ENCODE measurements at regions not wholly inside any gene's neighbourhood (a gene's known extent, or its start where the extent isn't known, plus 50 kb on each side); places are given as distances from the start of the nearest gene placed in this dataset.
A peak's percentile ranks its signal among the peaks of the same experiment; 100 is the strongest.

DNA sequence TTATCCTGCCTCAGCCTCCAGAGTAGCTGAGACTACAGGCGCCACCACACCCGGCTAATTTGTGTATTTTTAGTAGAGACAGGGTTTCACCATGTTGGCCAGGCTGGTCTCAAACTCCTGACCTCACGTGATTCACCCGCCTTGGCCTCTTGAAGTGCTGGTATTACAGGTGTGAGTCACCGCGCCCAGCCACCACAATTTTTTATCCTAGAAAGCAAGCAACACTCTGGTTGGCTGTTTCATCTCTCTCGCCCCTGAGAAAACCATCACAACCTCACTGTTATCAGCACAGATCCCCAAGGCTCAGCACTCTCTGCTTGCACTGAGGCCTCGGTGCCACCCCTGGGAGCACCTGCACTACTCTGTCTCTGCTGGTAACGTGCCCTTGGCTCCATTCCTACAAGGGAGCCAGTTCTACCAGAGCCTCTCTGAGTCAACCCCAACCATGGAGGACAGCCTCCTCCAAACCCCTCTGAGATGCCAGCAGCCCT lies 134.8 kb upstream of the AGAP1 start:
- peak; percentile 82 for DNase-seq (ENCODE audit: low read depth)

DNA sequence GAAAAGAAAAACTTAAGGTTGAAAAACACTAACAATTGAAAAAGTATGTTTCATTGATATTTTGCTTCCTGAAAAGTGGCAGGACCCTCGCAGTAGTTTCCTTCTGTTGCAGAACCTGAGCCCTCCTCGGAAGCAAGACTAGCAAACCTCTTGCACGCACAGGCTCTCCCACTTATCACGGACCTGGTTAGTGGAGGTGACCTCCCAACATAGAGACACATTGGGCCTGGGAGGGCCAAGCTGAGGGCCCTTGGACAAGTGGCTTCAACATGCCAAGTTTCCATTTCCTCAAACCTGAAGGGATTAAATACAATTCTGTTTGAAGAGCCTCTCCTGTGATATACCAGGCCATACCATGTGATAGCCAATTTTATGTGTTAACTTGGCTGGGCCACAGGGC lies 133.4 kb upstream of the AGAP1 start:
- DNase-seq (ENCODE audit: low read depth) = no peak

DNA sequence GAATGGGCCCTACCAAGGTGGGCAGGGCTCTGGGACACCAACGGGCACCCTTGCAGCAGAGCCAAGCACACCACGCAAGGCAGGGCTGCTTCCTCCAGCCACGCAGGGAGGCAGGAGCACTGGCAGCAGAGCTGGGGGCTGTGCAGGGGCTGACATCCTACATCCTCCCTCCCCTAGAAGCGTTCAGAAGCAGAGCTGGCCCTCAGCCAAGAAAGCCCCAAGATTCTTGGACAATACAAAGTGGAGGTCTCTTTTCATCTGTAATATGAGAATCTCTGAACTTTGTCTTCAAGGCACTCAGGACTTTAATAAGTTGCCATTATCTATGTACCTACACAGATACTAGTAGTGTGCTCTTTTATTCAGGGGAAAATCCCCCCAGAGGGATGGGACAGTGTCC lies 128.1 kb upstream of the AGAP1 start:
- DNase-seq (ENCODE audit: low read depth) = no peak

DNA sequence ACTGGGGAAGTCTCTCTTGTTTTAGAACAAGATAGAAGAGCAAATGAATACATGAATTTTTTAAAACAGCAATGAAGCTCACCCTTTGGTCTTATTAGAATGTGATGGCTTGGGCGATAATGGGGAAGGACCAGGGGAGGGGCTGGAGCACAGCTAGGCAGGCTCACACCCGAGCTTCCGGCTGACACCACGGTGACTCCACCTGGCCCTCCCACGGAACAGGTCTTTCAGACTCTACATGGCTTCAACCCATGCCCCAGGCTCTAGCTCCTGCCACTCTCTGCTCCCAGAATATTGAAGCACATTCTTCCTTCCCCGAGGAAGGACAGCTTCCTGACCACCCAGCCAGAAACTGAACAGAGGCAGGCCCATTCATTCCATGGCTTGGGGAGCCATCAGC lies 127.5 kb upstream of the AGAP1 start:
- DNase-seq (ENCODE audit: low read depth) = no peak

DNA sequence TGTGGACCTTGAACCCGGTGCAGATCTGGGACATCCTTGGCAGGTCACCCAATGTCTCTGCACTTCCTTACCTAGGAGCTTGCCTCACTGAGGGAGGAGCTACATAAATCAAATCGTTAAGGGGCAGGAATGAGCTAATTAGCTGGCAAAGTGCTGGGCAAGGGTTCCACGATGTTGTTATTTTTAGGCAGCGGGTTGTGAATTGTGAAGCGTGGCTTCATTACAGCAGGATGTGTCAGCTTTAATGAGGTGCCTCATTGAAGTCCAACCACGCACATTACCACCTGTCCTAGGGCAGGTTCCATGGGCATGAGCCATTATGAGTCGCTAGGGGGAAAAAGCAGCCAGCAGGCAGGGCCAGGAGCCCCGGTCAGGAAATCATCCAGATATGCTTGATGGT lies 127.0 kb upstream of the AGAP1 start:
- no peak for DNase-seq (ENCODE audit: low read depth)

DNA sequence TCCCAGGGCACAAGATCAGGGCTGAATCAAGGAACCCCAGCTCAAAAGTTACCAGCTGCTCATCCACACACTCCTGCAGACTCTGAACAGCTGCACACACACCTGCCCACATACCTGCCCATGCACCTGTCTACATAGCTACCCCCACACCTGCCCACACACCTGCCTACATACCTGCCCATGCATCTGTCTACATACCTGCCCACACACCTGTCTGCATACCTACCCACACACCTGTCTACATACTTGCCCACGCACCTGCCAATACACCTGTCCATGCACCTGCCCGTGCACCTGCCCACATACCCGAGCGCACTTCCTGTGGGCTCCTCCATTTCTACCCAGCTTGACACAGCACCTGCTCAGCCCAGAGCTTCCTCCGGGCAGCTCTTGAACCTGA lies 122.8 kb upstream of the AGAP1 start:
- DNase-seq (ENCODE audit: low read depth) = no peak

DNA sequence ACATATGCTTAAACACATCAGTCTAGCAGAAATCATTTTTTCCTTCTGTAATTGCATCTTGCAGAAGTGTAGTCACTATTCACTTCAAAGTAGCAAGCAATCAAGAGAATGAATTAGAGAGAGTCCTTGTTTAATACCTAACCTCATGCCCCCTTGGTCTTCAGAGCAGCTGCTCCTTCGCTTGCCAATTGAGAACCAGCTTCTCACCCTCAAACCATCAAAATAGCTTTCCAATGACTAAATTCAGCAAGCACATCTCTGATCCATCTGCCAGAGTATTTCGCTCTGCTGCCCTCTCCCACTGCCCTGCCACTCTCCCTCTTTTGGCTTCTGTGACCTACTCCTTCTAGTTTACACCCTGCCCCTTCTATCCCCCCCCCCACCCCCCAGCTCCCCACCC lies 120.7 kb upstream of the AGAP1 start:
- peak; percentile 13 for DNase-seq (ENCODE audit: low read depth)

DNA sequence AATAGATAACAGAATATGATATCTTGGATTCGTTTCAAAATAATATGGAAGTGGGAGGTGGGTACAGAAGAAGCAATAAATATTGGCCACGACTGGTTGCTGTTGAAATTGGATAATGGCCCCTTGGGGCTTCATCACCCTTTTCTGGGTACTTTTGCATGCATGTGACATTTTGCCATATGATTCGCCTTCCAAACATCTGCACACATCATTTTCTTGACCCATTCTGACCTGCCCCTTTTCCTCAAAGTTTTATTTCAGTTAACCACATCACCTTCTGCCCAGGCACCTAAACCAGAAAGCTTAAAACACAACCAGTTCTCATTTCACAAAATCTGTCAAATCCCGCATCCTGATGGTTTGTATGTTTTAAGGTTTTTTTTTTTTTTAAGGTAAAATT lies 116.7 kb upstream of the AGAP1 start:
- no peak for DNase-seq (ENCODE audit: low read depth)

DNA sequence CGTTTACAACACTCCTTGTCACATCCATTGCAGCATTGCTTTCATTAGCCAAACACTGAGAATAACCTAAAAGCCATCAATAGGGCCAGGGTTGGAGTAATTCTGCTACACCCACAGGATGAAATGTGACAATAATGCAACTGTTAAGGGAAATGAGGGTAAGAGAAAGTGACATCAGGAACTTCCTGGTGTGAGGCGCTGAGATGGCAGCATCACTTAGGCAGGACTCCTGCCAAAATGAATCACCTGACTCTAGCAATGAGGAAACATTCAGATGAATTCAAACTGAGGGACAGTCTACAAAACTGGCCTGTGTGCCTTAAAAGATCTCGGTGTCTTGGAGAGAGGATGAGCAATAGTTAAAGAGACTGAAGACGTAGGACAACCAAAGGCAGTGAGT lies 115.6 kb upstream of the AGAP1 start:
- DNase-seq (ENCODE audit: low read depth) = peak; percentile 15

DNA sequence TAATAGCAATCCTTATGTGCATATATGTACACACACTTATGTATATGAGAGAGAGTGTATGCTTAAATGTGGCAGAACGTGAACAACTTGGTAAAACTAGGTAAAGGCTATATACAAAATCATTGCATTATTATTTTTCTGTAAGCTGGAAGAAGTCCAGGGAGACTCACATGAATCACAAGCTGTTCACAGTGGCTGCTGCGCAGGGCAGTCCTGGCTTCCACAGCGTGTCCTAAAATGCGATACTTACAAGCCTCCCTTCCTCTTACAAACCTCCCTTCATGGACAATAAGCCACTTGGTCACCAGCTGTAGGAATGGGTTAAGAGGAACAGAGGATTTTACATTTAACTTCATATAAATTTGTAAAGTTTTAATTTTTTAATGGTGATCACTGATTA lies 114.9 kb upstream of the AGAP1 start:
- no peak for DNase-seq (ENCODE audit: low read depth)

DNA sequence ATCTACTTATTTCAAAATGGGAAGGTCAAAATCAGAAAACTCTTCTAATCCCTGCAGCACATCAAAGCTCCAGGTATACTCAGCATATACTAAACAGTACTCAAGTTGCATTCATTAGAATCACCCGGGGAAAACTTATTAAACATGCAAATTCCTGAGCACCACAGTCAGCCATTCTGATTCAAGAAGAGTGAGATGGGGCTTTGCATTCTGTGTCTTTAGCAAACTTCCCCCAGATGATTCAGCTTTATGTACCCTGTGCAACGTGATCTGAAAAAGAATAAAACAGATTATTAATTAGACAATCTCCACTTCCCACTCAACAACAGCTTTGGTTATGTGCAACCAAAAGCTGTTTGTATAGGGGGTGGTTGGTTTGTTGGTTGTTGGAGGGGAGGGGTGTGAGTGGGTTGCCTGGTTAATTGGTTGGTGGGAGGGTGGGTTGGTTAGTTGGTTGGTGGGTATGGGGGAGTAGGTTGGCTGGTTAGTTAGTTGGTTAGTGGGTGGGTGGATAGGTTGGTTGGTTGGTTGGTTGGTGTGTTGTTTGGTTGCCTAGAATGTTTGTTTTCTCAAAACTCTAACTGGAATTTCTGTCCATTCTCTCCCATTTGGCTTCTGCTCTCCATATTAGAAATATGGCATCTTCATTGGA lies 112.5 kb upstream of the AGAP1 start:
- DNase-seq (ENCODE audit: low read depth) = peak; percentile 29

DNA sequence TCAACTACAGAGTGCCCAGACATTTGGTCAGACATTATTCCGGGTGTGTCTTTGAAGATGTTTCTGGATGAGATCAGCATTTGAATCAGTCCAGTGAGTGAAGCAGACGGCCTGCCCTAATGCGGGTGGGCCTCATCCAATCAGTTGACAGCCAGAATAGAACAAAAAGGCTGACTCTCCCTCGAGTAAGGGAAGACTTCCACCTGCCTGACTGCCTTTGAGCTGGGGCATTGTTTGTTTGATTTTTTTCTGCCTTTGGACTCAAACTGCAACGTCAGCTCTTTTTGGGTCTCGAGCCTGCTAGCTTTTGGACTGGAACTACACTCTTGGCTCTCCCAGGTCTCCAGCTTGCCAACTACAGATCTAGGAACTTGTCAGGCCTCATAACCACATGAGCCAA lies 111.7 kb upstream of the AGAP1 start:
- no peak for DNase-seq (ENCODE audit: low read depth)

DNA sequence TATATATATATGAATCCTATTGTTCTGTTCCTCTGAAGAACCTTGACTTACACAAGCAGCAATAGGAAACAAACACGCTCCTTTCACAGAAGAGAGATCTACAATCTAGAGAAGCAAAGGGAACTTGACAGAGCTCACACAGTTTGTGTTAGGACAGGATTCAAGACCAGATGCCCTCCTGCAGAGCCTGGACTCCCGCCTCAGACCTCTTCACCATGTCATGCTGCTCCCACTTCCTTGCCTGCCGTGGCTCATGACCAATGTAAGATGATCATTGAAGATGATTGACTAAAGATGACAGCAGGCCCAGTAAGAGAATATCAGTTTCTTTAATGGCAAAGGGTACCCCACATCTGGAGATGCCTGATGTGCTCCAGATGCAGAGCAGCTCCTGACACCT lies 111.2 kb upstream of the AGAP1 start:
- DNase-seq (ENCODE audit: low read depth) = no peak

DNA sequence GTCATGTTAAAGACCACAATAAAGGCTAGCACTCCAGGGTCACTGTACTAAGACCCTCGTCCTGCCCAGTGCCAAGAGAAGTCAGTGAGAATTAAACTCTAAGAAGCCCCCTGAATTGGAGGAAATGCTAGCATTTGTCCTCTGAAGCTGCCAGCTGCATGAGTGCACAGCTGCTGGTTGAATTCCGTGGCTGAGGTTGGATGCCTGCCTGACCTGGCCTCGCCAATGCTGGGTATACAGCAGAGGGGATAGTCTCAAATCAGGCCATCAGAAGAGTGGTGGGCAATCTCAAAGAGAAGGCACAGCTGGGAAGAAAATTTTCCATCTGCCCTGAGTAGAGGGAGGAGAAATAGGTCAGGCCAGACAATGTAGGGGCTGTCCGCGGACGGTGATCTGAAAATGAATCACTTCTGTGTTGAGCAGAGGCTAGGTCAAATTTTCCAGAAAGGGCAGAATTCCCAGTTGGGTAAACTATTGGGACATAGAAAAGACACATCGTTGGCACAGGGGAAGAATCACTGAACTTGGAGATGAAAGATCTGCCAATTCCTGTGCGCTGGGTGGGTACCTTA lies 110.5 kb upstream of the AGAP1 start:
- no peak for DNase-seq (ENCODE audit: low read depth)

DNA sequence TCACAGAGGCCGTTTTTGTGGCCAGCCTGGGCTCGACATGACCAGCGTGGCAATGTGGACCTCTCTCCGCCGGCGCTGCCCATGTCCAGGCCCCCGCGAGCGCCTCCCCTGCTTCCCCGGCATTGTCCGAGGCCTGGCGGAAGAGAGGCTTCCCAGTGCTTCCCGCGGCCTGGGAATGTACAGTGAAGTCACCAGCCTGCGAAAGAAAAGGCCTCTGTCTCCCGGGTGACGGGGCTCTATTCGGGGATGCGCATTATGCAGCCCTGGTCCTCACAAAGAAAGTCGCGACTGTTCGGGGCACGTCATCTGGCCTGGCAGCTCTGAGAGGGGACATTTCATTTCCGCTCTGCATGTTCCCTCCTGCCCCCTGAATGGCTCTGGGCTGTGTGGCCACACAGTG lies 109.2 kb upstream of the AGAP1 start:
- DNase-seq (ENCODE audit: low read depth) = no peak

DNA sequence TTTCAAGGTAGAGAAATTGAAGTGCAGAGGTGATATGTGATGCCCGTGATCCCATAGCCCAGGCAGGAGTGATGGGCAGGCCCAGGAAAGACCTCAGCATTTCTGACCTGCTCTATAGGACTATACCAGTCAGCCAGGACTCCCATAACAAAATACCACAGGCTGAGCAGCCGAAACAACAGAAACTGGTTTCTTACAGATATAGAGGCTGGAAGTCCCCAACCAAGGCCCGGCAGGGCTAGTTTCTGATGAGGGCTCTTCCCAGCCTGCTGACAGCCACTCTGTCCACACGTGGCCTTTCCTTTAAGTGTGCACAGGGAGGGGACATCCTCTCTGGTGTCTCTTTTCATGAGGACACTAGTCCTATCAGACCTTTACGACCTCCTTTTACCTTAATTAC lies 104.2 kb upstream of the AGAP1 start:
- DNase-seq (ENCODE audit: low read depth) = no peak

DNA sequence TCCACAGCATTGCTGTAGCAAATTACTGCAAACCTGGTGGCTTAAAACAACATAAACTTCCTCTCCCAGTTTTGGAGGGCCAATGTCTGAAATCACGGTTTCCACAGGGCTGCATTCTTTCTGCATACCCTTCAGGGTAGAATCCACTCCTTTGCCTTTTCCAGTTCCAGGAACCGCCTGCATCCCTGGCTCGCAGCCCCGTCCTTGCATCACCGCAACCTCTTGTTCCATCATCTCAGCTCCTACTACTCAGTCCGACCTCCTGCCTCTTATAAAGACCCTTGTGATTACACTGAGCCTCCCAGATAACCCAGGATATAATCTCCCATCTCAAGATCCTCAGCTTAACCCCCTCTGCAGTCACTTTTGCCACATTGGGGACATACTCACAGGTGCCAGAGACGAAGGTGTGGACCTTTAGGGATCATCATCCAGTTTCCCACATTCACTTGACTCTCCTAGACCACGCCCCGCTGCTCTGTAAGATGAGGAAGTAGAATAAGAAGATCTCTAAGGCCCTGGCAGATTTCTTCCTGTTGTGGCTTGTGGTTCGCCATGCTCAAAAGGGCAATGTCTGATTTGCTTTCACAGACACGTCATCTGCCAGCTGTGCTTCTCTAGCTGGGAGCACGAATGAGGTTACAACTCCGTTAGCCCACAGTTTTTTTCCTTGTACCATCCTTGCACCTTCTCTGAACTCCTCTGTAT lies 103.6 kb upstream of the AGAP1 start:
- DNase-seq (ENCODE audit: low read depth) = peak; percentile 18

DNA sequence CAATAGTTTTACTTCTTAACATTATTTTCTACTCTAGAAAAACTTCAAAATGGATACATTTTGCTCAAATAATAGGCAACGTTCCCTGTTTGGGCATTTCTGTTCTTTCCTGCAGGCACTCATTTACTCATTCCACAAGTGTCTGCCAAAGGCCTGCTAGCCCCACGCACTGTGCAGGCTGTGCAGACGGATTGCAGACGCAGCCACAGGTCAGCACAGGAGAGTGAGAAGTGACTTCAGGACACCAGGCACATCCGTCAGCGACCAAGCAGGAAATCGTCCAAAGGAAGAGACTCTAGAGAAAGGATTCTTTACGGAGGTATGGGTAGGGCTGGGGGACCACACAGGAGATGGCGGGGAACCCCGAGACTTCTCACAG lies 103.0 kb upstream of the AGAP1 start:
- no peak for DNase-seq (ENCODE audit: low read depth)

DNA sequence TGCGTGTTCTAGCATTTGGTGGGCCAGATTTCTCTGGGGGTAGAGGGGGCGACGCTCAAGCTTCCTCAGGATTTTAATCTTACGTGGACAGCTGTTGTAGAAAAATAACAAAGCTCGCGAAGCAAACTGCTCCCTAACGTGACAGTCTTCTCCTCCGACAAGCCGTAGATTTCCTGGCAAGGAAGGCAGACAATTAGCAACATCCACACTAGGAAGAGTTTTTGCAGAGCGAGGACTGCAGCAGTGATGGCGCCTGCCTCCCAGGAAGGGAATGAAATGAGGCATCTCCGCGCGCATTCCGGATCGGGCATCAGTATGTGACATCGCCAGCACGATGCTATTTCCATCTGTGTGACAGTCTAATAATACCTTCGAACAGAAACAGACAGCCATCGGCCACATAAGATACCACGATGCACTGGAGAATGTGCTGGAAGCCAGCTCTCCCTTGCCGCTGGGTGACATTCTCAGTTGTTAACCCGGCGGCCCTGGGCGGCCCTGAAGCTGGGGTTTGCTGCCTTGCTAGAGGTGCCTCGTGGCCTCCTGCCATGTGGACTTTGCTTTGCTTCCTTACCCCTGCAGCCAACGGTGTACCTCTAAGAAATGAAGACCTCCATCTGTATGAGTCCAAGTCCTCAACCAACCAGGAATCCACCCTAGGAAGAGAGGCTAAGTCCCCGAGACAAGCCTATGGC lies 101.8 kb upstream of the AGAP1 start:
- no peak for DNase-seq (ENCODE audit: low read depth)

DNA sequence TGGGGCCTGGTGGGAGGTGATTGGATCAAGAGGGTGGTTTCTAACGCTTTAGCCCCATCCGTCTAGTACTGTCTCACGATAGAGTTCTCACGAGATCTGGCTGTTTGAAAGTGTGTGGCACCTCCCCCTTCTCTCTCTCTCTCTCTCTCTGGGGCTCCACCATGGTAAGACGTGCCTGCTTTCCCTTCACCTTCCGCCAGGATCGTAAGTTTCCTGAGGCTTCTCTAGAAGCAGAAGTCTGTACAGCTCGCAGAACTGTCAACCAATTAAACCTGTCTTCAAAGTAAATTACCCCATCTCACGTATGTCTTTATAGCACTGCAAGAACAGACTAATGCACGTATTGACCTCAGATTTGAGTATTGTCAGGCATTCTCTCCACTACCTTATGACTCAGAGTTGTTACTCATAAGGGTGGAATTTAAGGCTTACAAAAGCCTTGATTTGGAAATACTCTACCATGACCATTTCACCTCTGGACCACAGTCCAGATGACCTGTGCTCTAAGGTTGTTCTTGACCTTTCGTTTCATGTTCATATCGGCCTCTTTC lies 99.5 kb upstream of the AGAP1 start:
- DNase-seq (ENCODE audit: low read depth) = peak; percentile 93

DNA sequence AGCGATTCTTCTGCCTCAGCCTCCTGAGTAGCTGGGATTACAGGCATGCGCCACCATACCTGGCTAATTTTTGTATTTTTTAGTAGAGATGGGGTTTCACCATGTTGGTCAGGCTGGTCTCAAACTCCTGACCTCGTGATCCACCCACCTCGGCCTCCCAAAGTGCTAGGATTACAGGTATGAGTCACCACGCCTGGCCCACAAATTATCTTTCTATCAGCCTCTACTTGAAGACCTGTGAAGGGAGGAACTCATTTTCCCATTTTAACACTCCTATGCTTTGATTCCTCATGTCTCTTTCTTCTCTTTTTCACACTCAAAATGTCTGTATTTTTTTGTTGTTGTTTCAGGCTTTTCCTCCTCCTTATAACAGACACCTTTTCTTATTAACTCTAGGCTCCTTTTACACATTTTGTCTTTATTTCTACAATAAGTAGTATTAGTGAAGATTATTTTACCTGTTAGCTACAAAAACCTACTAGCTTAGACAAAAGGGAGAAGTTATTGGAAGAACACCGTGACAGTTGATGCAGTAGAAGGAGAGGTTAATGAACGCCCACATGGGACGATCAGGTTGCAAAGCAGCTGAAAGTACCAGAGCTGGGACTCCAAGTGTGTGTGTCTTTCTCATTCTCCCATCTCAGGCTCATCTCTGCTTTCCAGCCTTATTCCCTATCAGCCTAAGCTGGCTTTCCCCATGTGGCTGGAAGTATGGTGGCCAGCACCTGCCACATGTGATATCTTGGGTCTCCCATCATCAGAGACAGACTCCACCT lies 97.6 kb upstream of the AGAP1 start:
- DNase-seq (ENCODE audit: low read depth) = no peak

DNA sequence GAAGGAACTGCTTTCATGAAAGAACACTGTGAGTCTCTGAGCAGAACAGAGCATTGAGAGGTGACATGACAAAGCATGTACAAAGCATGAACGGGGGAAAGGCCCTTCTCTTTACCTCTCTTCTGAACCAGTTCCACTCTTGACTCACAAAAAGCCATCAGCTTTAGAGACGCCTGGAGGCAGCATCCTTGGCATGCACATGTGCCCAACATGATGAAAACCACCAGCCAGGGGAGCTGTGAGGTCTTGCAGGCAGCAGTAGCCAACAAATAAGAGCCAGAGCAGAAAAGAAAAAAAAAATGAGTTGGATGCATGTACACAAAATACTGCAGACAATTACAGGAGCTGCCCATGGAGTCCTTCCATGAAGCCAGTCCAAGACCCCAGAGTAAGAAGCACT lies 95.5 kb upstream of the AGAP1 start:
- DNase-seq (ENCODE audit: low read depth) = no peak
